Left ventricle myocardium superior (tissue), 1 donor: ENCODE measurements at regions not wholly inside any gene's neighbourhood (a gene's known extent, or its start where the extent isn't known, plus 50 kb on each side); places are given as distances from the start of the nearest gene placed in this dataset.
"Not testable (repeated sequence)": the region's sequence is repeated elsewhere in the genome, so short reads cannot be mapped to it uniquely, and the experiment has no call there.

ENCODE experiments used
- ATAC-seq: fragments of 200-7000 bp; cut with Tn5 transposase; one replicate; pipeline ENCODE4 v1.9.1; 2020; ENCODE audit warnings: mild to moderate bottlenecking, moderate library complexity
- DNase-seq: peaks from one replicate; pipeline ENCODE4 v3.0.0-alpha.2; 2020
- intact Hi-C: fragments of 100-400 bp; cut with micrococcal nuclease; formaldehyde crosslinking; loops from one replicate; pipeline ENCODE4 v1.11.0; 2022
- donor health status: DM: no; HTN: yes; CAD: no; lungs with severe emphysema.

- ATAC-seq (no peak), DNase-seq (no peak)
- intact Hi-C loops = no loop called here
These were observed 134.0 kb upstream of the LYPLAL1 start for GRCh38 chr1:219039682-219040154.

GRCh38 chr1:219040291-219040690 is 133.4 kb upstream of the LYPLAL1 start:
- ATAC-seq = no peak
- intact Hi-C loops = no loop called here

GRCh38 chr1:219041141-219041540 is 132.5 kb upstream of the LYPLAL1 start:
- no peak for DNase-seq
- intact Hi-C loops = no loop called here
- ATAC-seq = no peak

More at GRCh38 chr1:219040291-219040690, 133.4 kb upstream of the LYPLAL1 start:
- DNase-seq = no peak

GRCh38 chr1:219041818-219042217 is 131.9 kb upstream of the LYPLAL1 start:
- no peak for DNase-seq
- intact Hi-C loops = no loop called here
- no peak for ATAC-seq

- DNase-seq (no peak), ATAC-seq (no peak)
- intact Hi-C loops = no loop called here
These were observed 130.9 kb upstream of the LYPLAL1 start for GRCh38 chr1:219042769-219043168.

GRCh38 chr1:219045246-219045645 is 128.4 kb upstream of the LYPLAL1 start:
- intact Hi-C loops = no loop called here
- DNase-seq (no peak), ATAC-seq (no peak)

GRCh38 chr1:219049501-219049900 is 124.2 kb upstream of the LYPLAL1 start:
- DNase-seq = no peak
- intact Hi-C loops = no loop called here
- no peak for ATAC-seq

- ATAC-seq (no peak), DNase-seq (no peak)
- intact Hi-C loops = no loop called here
These were observed 123.4 kb upstream of the LYPLAL1 start for GRCh38 chr1:219050086-219050821.

GRCh38 chr1:219050822-219051125 is 122.9 kb upstream of the LYPLAL1 start:
- intact Hi-C loops = no loop called here
- ATAC-seq = no peak
- DNase-seq = no peak

GRCh38 chr1:219051547-219051946 is 122.1 kb upstream of the LYPLAL1 start:
- no peak for DNase-seq
- ATAC-seq = no peak
- intact Hi-C loops = no loop called here

GRCh38 chr1:219058891-219059820 is 114.5 kb upstream of the LYPLAL1 start:
- DNase-seq = no peak
- ATAC-seq = no peak
- intact Hi-C loops = no loop called here

- ATAC-seq (no peak), DNase-seq (no peak)
- intact Hi-C loops = no loop called here
These were observed 112.9 kb upstream of the LYPLAL1 start for GRCh38 chr1:219060798-219061197.

GRCh38 chr1:219062161-219062560 is 111.5 kb upstream of the LYPLAL1 start:
- intact Hi-C loops = no loop called here
- no peak for ATAC-seq
- DNase-seq = no peak

GRCh38 chr1:219066098-219066497 is 107.6 kb upstream of the LYPLAL1 start:
- DNase-seq = no peak
- intact Hi-C loops = no loop called here
- ATAC-seq = no peak

GRCh38 chr1:219066631-219067349 is 106.9 kb upstream of the LYPLAL1 start:
- peak; percentile 59 for ATAC-seq
- DNase-seq = no peak
- intact Hi-C loops = no loop called here

GRCh38 chr1:219067350-219067712 is 106.3 kb upstream of the LYPLAL1 start:
- intact Hi-C loops = no loop called here
- DNase-seq (no peak), ATAC-seq (no peak)

- ATAC-seq, intact Hi-C loops, DNase-seq: not testable (repeated sequence)
These were observed 103.3 kb upstream of the LYPLAL1 start for GRCh38 chr1:219070395-219070794.

GRCh38 chr1:219071209-219071608 is 102.5 kb upstream of the LYPLAL1 start:
- ATAC-seq = no peak
- DNase-seq = no peak
- intact Hi-C loops = no loop called here

GRCh38 chr1:219072329-219072728 is 101.3 kb upstream of the LYPLAL1 start:
- DNase-seq (no peak), ATAC-seq (no peak)
- intact Hi-C loops = no loop called here
